H1 (cell line): ENCODE measurements at regions not wholly inside any gene's neighbourhood (a gene's known extent, or its start where the extent isn't known, plus 50 kb on each side); places are given as distances from the start of the nearest gene placed in this dataset.

Experiments
- CTCF ChIA-PET: fragments of 300-600 bp; sonication (Branson Sonifier 250); formaldehyde crosslinking; loops from one replicate; lab custom pipeline; 2021; ENCODE audit not compliant: partially characterized antibody; lab: Charles Lee
- POLR2A ChIA-PET: fragments of 300-600 bp; sonication (Branson Sonifier 250); formaldehyde crosslinking; loops from one replicate; lab custom pipeline; 2021; ENCODE audit warnings: inconsistent platforms; ENCODE audit not compliant: partially characterized antibody; lab: Charles Lee
- DNase-seq, 2 experiments: peaks; one replicate each; pipeline versions ENCODE4 v3.0.0 to v3.0.0-alpha.2; 2010 to 2022; ENCODE audit warnings: low spot score in 2 of 2, low read depth in 1 of 2, mixed read lengths in 1 of 2
- FAIRE-seq: peaks from 2 replicates; lab custom pipeline; 2011; peaks lifted over from hg19 to GRCh38; lab: Jason Lieb, UNC
- H2AFZ ChIP-seq: 2 replicates; pipeline ENCODE4 v1.8.1; 2012; ENCODE audit warnings: low read length, inconsistent platforms
- H2AK5ac ChIP-seq: 2 replicates; pipeline ENCODE4 v1.6.1; 2013; ENCODE audit warnings: low read depth, low read length
- H2BK120ac ChIP-seq: replicated peaks from 2 replicates; pipeline ENCODE3; 2013; ENCODE audit warnings: low read depth, low read length, inconsistent platforms
- H2BK12ac ChIP-seq: 2 replicates; pipeline ENCODE4 v1.6.1; 2013; ENCODE audit warnings: low read depth, low read length
- H2BK15ac ChIP-seq: 2 replicates; pipeline ENCODE4 v1.6.1; 2013; ENCODE audit warnings: low read length
- H2BK20ac ChIP-seq: 2 replicates; pipeline ENCODE4 v1.6.1; 2013; ENCODE audit warnings: low read length
- H2BK5ac ChIP-seq: 2 replicates; pipeline ENCODE4 v1.6.1; 2013; ENCODE audit warnings: low read depth, low read length
- H3K14ac ChIP-seq: 2 replicates; pipeline ENCODE4 v1.6.1; 2013; ENCODE audit warnings: inconsistent platforms; ENCODE audit not compliant: insufficient read length
- H3K18ac ChIP-seq: 2 replicates; pipeline ENCODE4 v1.6.1; 2013; ENCODE audit warnings: low read length; ENCODE audit errors: extremely low read depth
- H3K23ac ChIP-seq: 2 replicates; pipeline ENCODE4 v1.6.1; 2013; ENCODE audit warnings: inconsistent platforms; ENCODE audit not compliant: insufficient read length
- H3K23me2 ChIP-seq: 2 replicates; pipeline ENCODE4 v1.6.1; 2013; ENCODE audit warnings: low read depth, low read length
- H3K27ac ChIP-seq: 2 replicates; pipeline ENCODE4 v1.6.1; 2011; ENCODE audit warnings: low read depth, low read length, inconsistent platforms
- H3K27me3 ChIP-seq, 4 experiments: replicated peaks in 1 of 4; 1 replicate in 1 of 4; 2 replicates in 3 of 4; pipeline versions ENCODE4 v1.6.1 to v1.8.1; 2011 to 2013; ENCODE audit warnings: low read length in 3 of 4, mild to moderate bottlenecking in 3 of 4, inconsistent platforms in 2 of 4, mixed read lengths in 2 of 4, moderate library complexity in 1 of 4; ENCODE audit not compliant: control insufficient read depth in 3 of 4, insufficient read depth in 3 of 4; ENCODE audit errors: extremely low read depth in 1 of 4
- H3K36me3 ChIP-seq, 4 experiments: 2 replicates each; pipeline versions ENCODE4 v1.6.1 to v1.8.1; 2011 to 2013; ENCODE audit warnings: mild to moderate bottlenecking in 4 of 4, low read length in 3 of 4, moderate library complexity in 2 of 4, control low read depth in 1 of 4, inconsistent platforms in 1 of 4; ENCODE audit not compliant: insufficient read depth in 4 of 4, control insufficient read depth in 2 of 4
- H3K4ac ChIP-seq: replicated peaks from 2 replicates; pipeline ENCODE3; 2013; ENCODE audit warnings: low read length, low read depth, mixed read lengths, inconsistent platforms; ENCODE audit not compliant: insufficient read length
- H3K4me1 ChIP-seq, 4 experiments: replicated peaks in 1 of 4; 1 replicate in 1 of 4; 2 replicates in 3 of 4; pipeline versions ENCODE4 v1.6.1 to v1.8.1; 2011 to 2013; ENCODE audit warnings: low read length in 3 of 4, inconsistent platforms in 2 of 4, mixed read lengths in 1 of 4; ENCODE audit not compliant: insufficient read depth in 4 of 4, control insufficient read depth in 3 of 4
- H3K4me2 ChIP-seq, 2 experiments: 2 replicates each; pipeline versions ENCODE4 v1.6.1 to v1.8.1; 2011 to 2013; ENCODE audit warnings: low read depth in 2 of 2, low read length in 2 of 2, control low read depth in 1 of 2, inconsistent platforms in 1 of 2, mild to moderate bottlenecking in 1 of 2; ENCODE audit not compliant: insufficient read depth in 1 of 2
- H3K4me3 ChIP-seq, 4 experiments: fragments of 200-600, 300-600 bp in 1 of 4; sonication (generic), shearing (Covaris generic), sonication (Bioruptor Twin) in 1 of 4; 2 replicates each; pipeline versions ENCODE4 v1.5.1 to v1.8.1; 2011 to 2016; ENCODE audit warnings: low read length in 4 of 4, low read depth in 3 of 4, control low read depth in 2 of 4, inconsistent platforms in 2 of 4, mild to moderate bottlenecking in 2 of 4, mixed read lengths in 1 of 4, moderate library complexity in 1 of 4; ENCODE audit not compliant: insufficient read depth in 2 of 4; ENCODE audit errors: extremely low read depth in 1 of 4
- H3K56ac ChIP-seq: replicated peaks from 2 replicates; pipeline ENCODE3; 2013; ENCODE audit warnings: low read depth, mild to moderate bottlenecking, mixed read lengths, low read length, inconsistent platforms; ENCODE audit not compliant: insufficient read length
- H3K79me1 ChIP-seq: 2 replicates; pipeline ENCODE4 v1.6.1; 2013; ENCODE audit warnings: low read depth, low read length, control low read depth
- H3K79me2 ChIP-seq, 2 experiments: 2 replicates each; pipeline versions ENCODE4 v1.6.1 to v1.8.1; 2012 to 2013; ENCODE audit warnings: low read length in 2 of 2, mild to moderate bottlenecking in 2 of 2, inconsistent platforms in 1 of 2; ENCODE audit not compliant: insufficient read depth in 2 of 2, control insufficient read depth in 1 of 2
- H3K9ac ChIP-seq, 4 experiments: replicated peaks in 1 of 4; 1 replicate in 1 of 4; 2 replicates in 3 of 4; pipeline versions ENCODE4 v1.6.1 to v1.8.1; 2011 to 2013; ENCODE audit warnings: low read depth in 3 of 4, low read length in 3 of 4, control low read depth in 2 of 4, mild to moderate bottlenecking in 2 of 4, moderate library complexity in 2 of 4, inconsistent platforms in 1 of 4; ENCODE audit errors: extremely low read depth in 1 of 4
- H3K9me3 ChIP-seq, 2 experiments: 2 replicates each; pipeline versions ENCODE4 v1.6.1 to v1.8.1; 2012 to 2013; ENCODE audit warnings: mild to moderate bottlenecking in 2 of 2, moderate library complexity in 2 of 2, control low read depth in 1 of 2, inconsistent platforms in 1 of 2, low read depth in 1 of 2, low read length in 1 of 2, mixed read lengths in 1 of 2; ENCODE audit not compliant: insufficient read depth in 2 of 2
- H4K20me1 ChIP-seq, 2 experiments: replicated peaks in 1 of 2; 2 replicates each; pipeline versions ENCODE3 to v1.8.1; 2011 to 2013; ENCODE audit warnings: inconsistent platforms in 2 of 2, low read length in 2 of 2, mild to moderate bottlenecking in 1 of 2; ENCODE audit not compliant: insufficient read depth in 2 of 2, control insufficient read depth in 1 of 2
- H4K5ac ChIP-seq: 2 replicates; pipeline ENCODE4 v1.6.1; 2013; ENCODE audit warnings: low read length, low read depth, mixed read lengths, inconsistent platforms; ENCODE audit not compliant: insufficient read length
- H4K8ac ChIP-seq: 2 replicates; pipeline ENCODE4 v1.8.0; 2013; ENCODE audit warnings: mild to moderate bottlenecking, moderate library complexity, low read length, inconsistent platforms; ENCODE audit not compliant: insufficient read depth; ENCODE audit errors: extremely low read depth
- H4K91ac ChIP-seq: replicated peaks from 2 replicates; pipeline ENCODE3; 2013; ENCODE audit warnings: low read length, mixed read lengths, inconsistent platforms; ENCODE audit not compliant: insufficient read length
- JUND ChIP-seq: IDR thresholded peaks from 2 replicates; pipeline ENCODE4 v1.6.1; 2011; ENCODE audit warnings: mild to moderate bottlenecking, improper control_type of control experiment, low read length
- WGBS, 2 experiments: shearing (Covaris generic) in 1 of 2; methylation state at CpG; one replicate each; pipeline versions ENCODE4 v1.1.6 to v1.1.7; 2013 to 2015; ENCODE audit warnings: low lambda C conversion rate in 2 of 2, mixed read lengths in 2 of 2, inconsistent platforms in 1 of 2, low coverage in 1 of 2, missing lambda C conversion rate in 1 of 2; ENCODE audit not compliant: insufficient replicate concordance in 2 of 2, insufficient coverage in 1 of 2, insufficient read length in 1 of 2; ENCODE audit errors: extremely low coverage in 1 of 2, missing lambda C conversion rate in 1 of 2; 5-methylcytosine and 5-hydroxymethylcytosine counted together
- TF ChIP-seq, protein P1 (sequence below): IDR thresholded peaks from 2 replicates; pipeline ENCODE4 v1.6.1; 2012; ENCODE audit warnings: inconsistent platforms

DNA sequence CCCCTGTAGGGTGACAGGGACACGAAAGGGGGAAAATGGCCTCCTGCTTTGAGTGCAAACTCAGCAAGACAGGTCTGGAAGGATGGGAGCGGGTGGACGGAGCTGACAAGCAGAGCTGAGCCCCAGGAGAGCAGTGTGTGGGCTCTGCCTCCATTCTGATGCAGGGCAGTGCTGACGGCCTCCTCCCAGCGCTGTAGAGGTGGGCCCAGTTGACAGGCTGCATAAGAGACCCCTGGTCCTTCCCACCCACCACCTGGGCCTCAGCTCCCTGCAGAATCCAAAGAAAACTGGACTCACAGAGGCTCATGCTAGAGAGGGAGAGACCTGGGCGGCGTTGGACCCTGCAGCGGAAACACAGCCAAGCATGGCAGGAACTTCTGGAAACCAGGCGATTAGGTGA lies 1113.4 kb downstream of the BRD1 start:
- Histone ChIP-seq H2BK5ac (no peak overlapping the region), H4K5ac (no peak overlapping the region), H3K18ac (no peak overlapping the region), H3K23me2 (no peaks in the 10 kb centered on the region)
- DNase-seq = no peak
- TF ChIP-seq JUND = no peak
- TF ChIP-seq, protein P1, sequence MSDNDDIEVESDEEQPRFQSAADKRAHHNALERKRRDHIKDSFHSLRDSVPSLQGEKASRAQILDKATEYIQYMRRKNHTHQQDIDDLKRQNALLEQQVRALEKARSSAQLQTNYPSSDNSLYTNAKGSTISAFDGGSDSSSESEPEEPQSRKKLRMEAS = no peak
- TF ChIP-seq, all 59 proteins: peak for 0
- Histone ChIP-seq H3K9me3 (peaks cover 0 to 8% of the 10 kb centered on the region in 2 experiments; a peak in 1 of 4 replicates), H2BK15ac (no peak overlapping the region), H3K4me1 (peaks cover 0 to 12% (median 4%) of the 10 kb centered on the region in 4 experiments; a peak in 1 of 7 replicates), H4K20me1 (peaks cover 2 to 4% of the 10 kb centered on the region in 2 experiments), H3K23ac (no peak overlapping the region), H2AK5ac (no peak overlapping the region), H2AFZ (no peak overlapping the region), H2BK20ac (no peak overlapping the region), H4K91ac (no peak overlapping the region), H3K79me1 (no peaks in the 10 kb centered on the region), H2BK120ac (no peak overlapping the region), H3K4ac (no peak overlapping the region), H3K36me3 (no peaks in the 10 kb centered on the region), H3K79me2 (no peaks in the 10 kb centered on the region), H4K8ac (no peak overlapping the region), H2BK12ac (no peak overlapping the region), H3K4me2 (no peak overlapping the region), H3K14ac (no peak overlapping the region), H3K56ac (no peak overlapping the region), H3K27ac (no peak overlapping the region), H3K9ac (no peak overlapping the region), H3K27me3 (no peaks in the 10 kb centered on the region), H3K4me3 (no peak overlapping the region)
- no peak for FAIRE-seq
- ChIA-PET POLR2A (no interaction called here), CTCF (interaction anchor here (1.2 to 1.7 kb wide), 3 partner anchors 10 to 69 kb away, joined by 3 to 4 read pairs (median 3); no protein-coding TSS in a partner anchor)
- WGBS, 2 experiments = 89% methylated on average over 8 of the region's 9 CpGs; no CpG with 5 or more reads in 1 of the 2 experiments
